H1 (cell line): ENCODE measurements at regions not wholly inside any gene's neighbourhood (a gene's known extent, or its start where the extent isn't known, plus 50 kb on each side); places are given as distances from the start of the nearest gene placed in this dataset.

Source experiments
- CTCF ChIA-PET: fragments of 300-600 bp; sonication (Branson Sonifier 250); formaldehyde crosslinking; loops from one replicate; lab custom pipeline; 2021; ENCODE audit not compliant: partially characterized antibody; lab: Charles Lee
- POLR2A ChIA-PET: fragments of 300-600 bp; sonication (Branson Sonifier 250); formaldehyde crosslinking; loops from one replicate; lab custom pipeline; 2021; ENCODE audit warnings: inconsistent platforms; ENCODE audit not compliant: partially characterized antibody; lab: Charles Lee
- DNase-seq, 2 experiments: peaks; one replicate each; pipeline versions ENCODE4 v3.0.0 to v3.0.0-alpha.2; 2010 to 2022; ENCODE audit warnings: low spot score in 2 of 2, low read depth in 1 of 2, mixed read lengths in 1 of 2
- FAIRE-seq: peaks from 2 replicates; lab custom pipeline; 2011; peaks lifted over from hg19 to GRCh38; lab: Jason Lieb, UNC
- H2AFZ ChIP-seq: 2 replicates; pipeline ENCODE4 v1.8.1; 2012; ENCODE audit warnings: low read length, inconsistent platforms
- H2AK5ac ChIP-seq: 2 replicates; pipeline ENCODE4 v1.6.1; 2013; ENCODE audit warnings: low read depth, low read length
- H2BK120ac ChIP-seq: replicated peaks from 2 replicates; pipeline ENCODE3; 2013; ENCODE audit warnings: low read depth, low read length, inconsistent platforms
- H2BK12ac ChIP-seq: 2 replicates; pipeline ENCODE4 v1.6.1; 2013; ENCODE audit warnings: low read depth, low read length
- H2BK15ac ChIP-seq: 2 replicates; pipeline ENCODE4 v1.6.1; 2013; ENCODE audit warnings: low read length
- H2BK20ac ChIP-seq: 2 replicates; pipeline ENCODE4 v1.6.1; 2013; ENCODE audit warnings: low read length
- H2BK5ac ChIP-seq: 2 replicates; pipeline ENCODE4 v1.6.1; 2013; ENCODE audit warnings: low read depth, low read length
- H3K14ac ChIP-seq: 2 replicates; pipeline ENCODE4 v1.6.1; 2013; ENCODE audit warnings: inconsistent platforms; ENCODE audit not compliant: insufficient read length
- H3K18ac ChIP-seq: 2 replicates; pipeline ENCODE4 v1.6.1; 2013; ENCODE audit warnings: low read length; ENCODE audit errors: extremely low read depth
- H3K23ac ChIP-seq: 2 replicates; pipeline ENCODE4 v1.6.1; 2013; ENCODE audit warnings: inconsistent platforms; ENCODE audit not compliant: insufficient read length
- H3K23me2 ChIP-seq: 2 replicates; pipeline ENCODE4 v1.6.1; 2013; ENCODE audit warnings: low read depth, low read length
- H3K27ac ChIP-seq: 2 replicates; pipeline ENCODE4 v1.6.1; 2011; ENCODE audit warnings: low read depth, low read length, inconsistent platforms
- H3K27me3 ChIP-seq, 4 experiments: replicated peaks in 1 of 4; 1 replicate in 1 of 4; 2 replicates in 3 of 4; pipeline versions ENCODE4 v1.6.1 to v1.8.1; 2011 to 2013; ENCODE audit warnings: low read length in 3 of 4, mild to moderate bottlenecking in 3 of 4, inconsistent platforms in 2 of 4, mixed read lengths in 2 of 4, moderate library complexity in 1 of 4; ENCODE audit not compliant: control insufficient read depth in 3 of 4, insufficient read depth in 3 of 4; ENCODE audit errors: extremely low read depth in 1 of 4
- H3K36me3 ChIP-seq, 4 experiments: 2 replicates each; pipeline versions ENCODE4 v1.6.1 to v1.8.1; 2011 to 2013; ENCODE audit warnings: mild to moderate bottlenecking in 4 of 4, low read length in 3 of 4, moderate library complexity in 2 of 4, control low read depth in 1 of 4, inconsistent platforms in 1 of 4; ENCODE audit not compliant: insufficient read depth in 4 of 4, control insufficient read depth in 2 of 4
- H3K4ac ChIP-seq: replicated peaks from 2 replicates; pipeline ENCODE3; 2013; ENCODE audit warnings: low read length, low read depth, mixed read lengths, inconsistent platforms; ENCODE audit not compliant: insufficient read length
- H3K4me1 ChIP-seq, 4 experiments: replicated peaks in 1 of 4; 1 replicate in 1 of 4; 2 replicates in 3 of 4; pipeline versions ENCODE4 v1.6.1 to v1.8.1; 2011 to 2013; ENCODE audit warnings: low read length in 3 of 4, inconsistent platforms in 2 of 4, mixed read lengths in 1 of 4; ENCODE audit not compliant: insufficient read depth in 4 of 4, control insufficient read depth in 3 of 4
- H3K4me2 ChIP-seq, 2 experiments: 2 replicates each; pipeline versions ENCODE4 v1.6.1 to v1.8.1; 2011 to 2013; ENCODE audit warnings: low read depth in 2 of 2, low read length in 2 of 2, control low read depth in 1 of 2, inconsistent platforms in 1 of 2, mild to moderate bottlenecking in 1 of 2; ENCODE audit not compliant: insufficient read depth in 1 of 2
- H3K4me3 ChIP-seq, 4 experiments: fragments of 200-600, 300-600 bp in 1 of 4; sonication (generic), shearing (Covaris generic), sonication (Bioruptor Twin) in 1 of 4; 2 replicates each; pipeline versions ENCODE4 v1.5.1 to v1.8.1; 2011 to 2016; ENCODE audit warnings: low read length in 4 of 4, low read depth in 3 of 4, control low read depth in 2 of 4, inconsistent platforms in 2 of 4, mild to moderate bottlenecking in 2 of 4, mixed read lengths in 1 of 4, moderate library complexity in 1 of 4; ENCODE audit not compliant: insufficient read depth in 2 of 4; ENCODE audit errors: extremely low read depth in 1 of 4
- H3K56ac ChIP-seq: replicated peaks from 2 replicates; pipeline ENCODE3; 2013; ENCODE audit warnings: low read depth, mild to moderate bottlenecking, mixed read lengths, low read length, inconsistent platforms; ENCODE audit not compliant: insufficient read length
- H3K79me1 ChIP-seq: 2 replicates; pipeline ENCODE4 v1.6.1; 2013; ENCODE audit warnings: low read depth, low read length, control low read depth
- H3K79me2 ChIP-seq, 2 experiments: 2 replicates each; pipeline versions ENCODE4 v1.6.1 to v1.8.1; 2012 to 2013; ENCODE audit warnings: low read length in 2 of 2, mild to moderate bottlenecking in 2 of 2, inconsistent platforms in 1 of 2; ENCODE audit not compliant: insufficient read depth in 2 of 2, control insufficient read depth in 1 of 2
- H3K9ac ChIP-seq, 4 experiments: replicated peaks in 1 of 4; 1 replicate in 1 of 4; 2 replicates in 3 of 4; pipeline versions ENCODE4 v1.6.1 to v1.8.1; 2011 to 2013; ENCODE audit warnings: low read depth in 3 of 4, low read length in 3 of 4, control low read depth in 2 of 4, mild to moderate bottlenecking in 2 of 4, moderate library complexity in 2 of 4, inconsistent platforms in 1 of 4; ENCODE audit errors: extremely low read depth in 1 of 4
- H3K9me3 ChIP-seq, 2 experiments: 2 replicates each; pipeline versions ENCODE4 v1.6.1 to v1.8.1; 2012 to 2013; ENCODE audit warnings: mild to moderate bottlenecking in 2 of 2, moderate library complexity in 2 of 2, control low read depth in 1 of 2, inconsistent platforms in 1 of 2, low read depth in 1 of 2, low read length in 1 of 2, mixed read lengths in 1 of 2; ENCODE audit not compliant: insufficient read depth in 2 of 2
- H4K20me1 ChIP-seq, 2 experiments: replicated peaks in 1 of 2; 2 replicates each; pipeline versions ENCODE3 to v1.8.1; 2011 to 2013; ENCODE audit warnings: inconsistent platforms in 2 of 2, low read length in 2 of 2, mild to moderate bottlenecking in 1 of 2; ENCODE audit not compliant: insufficient read depth in 2 of 2, control insufficient read depth in 1 of 2
- H4K5ac ChIP-seq: 2 replicates; pipeline ENCODE4 v1.6.1; 2013; ENCODE audit warnings: low read length, low read depth, mixed read lengths, inconsistent platforms; ENCODE audit not compliant: insufficient read length
- H4K8ac ChIP-seq: 2 replicates; pipeline ENCODE4 v1.8.0; 2013; ENCODE audit warnings: mild to moderate bottlenecking, moderate library complexity, low read length, inconsistent platforms; ENCODE audit not compliant: insufficient read depth; ENCODE audit errors: extremely low read depth
- H4K91ac ChIP-seq: replicated peaks from 2 replicates; pipeline ENCODE3; 2013; ENCODE audit warnings: low read length, mixed read lengths, inconsistent platforms; ENCODE audit not compliant: insufficient read length
- ASH2L ChIP-seq: fragments of 200-600, 300-600 bp; sonication (generic); IDR thresholded peaks from one replicate; pipeline ENCODE4 v1.7.1; 2017; ENCODE audit warnings: low read length
- BACH1 ChIP-seq: IDR thresholded peaks from 2 replicates; pipeline ENCODE4 v1.6.1; 2012; ENCODE audit warnings: low read length, improper control_type of control experiment
- POLR2A ChIP-seq, 2 experiments: IDR thresholded peaks; 1 replicate in 1 of 2; 2 replicates in 1 of 2; pipeline ENCODE4 v1.6.1; 2011; ENCODE audit warnings: low read depth in 2 of 2, low read length in 2 of 2, mild to moderate bottlenecking in 2 of 2; ENCODE audit errors: control extremely low read depth in 1 of 2
- SP2 ChIP-seq: IDR thresholded peaks from 2 replicates; pipeline ENCODE4 v1.6.1; 2012; ENCODE audit warnings: mild to moderate bottlenecking, low read length, inconsistent platforms
- SP4 ChIP-seq: IDR thresholded peaks from 2 replicates; pipeline ENCODE4 v1.6.1; 2012; ENCODE audit warnings: low read length, inconsistent platforms
- WGBS, 2 experiments: shearing (Covaris generic) in 1 of 2; methylation state at CpG; one replicate each; pipeline versions ENCODE4 v1.1.6 to v1.1.7; 2013 to 2015; ENCODE audit warnings: low lambda C conversion rate in 2 of 2, mixed read lengths in 2 of 2, inconsistent platforms in 1 of 2, low coverage in 1 of 2, missing lambda C conversion rate in 1 of 2; ENCODE audit not compliant: insufficient replicate concordance in 2 of 2, insufficient coverage in 1 of 2, insufficient read length in 1 of 2; ENCODE audit errors: extremely low coverage in 1 of 2, missing lambda C conversion rate in 1 of 2; 5-methylcytosine and 5-hydroxymethylcytosine counted together

GRCh38 chr4:97414161-97414560, 729.1 kb downstream of the STPG2 start:
- Histone ChIP-seq H3K18ac (no peak overlapping the region), H3K9me3 (no peaks in the 10 kb centered on the region), H2AK5ac (no peak overlapping the region), H3K27me3 (no peaks in the 10 kb centered on the region), H2BK20ac (no peak overlapping the region), H3K9ac (no peak overlapping the region), H3K4ac (no peak overlapping the region), H3K4me1 (no peaks in the 10 kb centered on the region), H2BK120ac (no peak overlapping the region), H3K79me2 (no peaks in the 10 kb centered on the region), H3K23me2 (no peaks in the 10 kb centered on the region), H3K4me3 (no peak overlapping the region), H3K56ac (no peak overlapping the region), H3K14ac (no peak overlapping the region), H3K79me1 (no peaks in the 10 kb centered on the region), H4K91ac (no peak overlapping the region), H4K5ac (no peak overlapping the region), H2BK5ac (no peak overlapping the region), H4K8ac (no peak overlapping the region), H4K20me1 (no peaks in the 10 kb centered on the region), H2BK15ac (no peak overlapping the region), H2BK12ac (no peak overlapping the region), H3K27ac (no peak overlapping the region), H2AFZ (no peak overlapping the region), H3K4me2 (no peak overlapping the region), H3K23ac (no peak overlapping the region), H3K36me3 (no peaks in the 10 kb centered on the region)
- CTCF ChIA-PET: no interaction called here
- TF ChIP-seq SP4 (no peak), BACH1 (no peak), ASH2L (no peak), SP2 (no peak), POLR2A (IDR thresholded peaks at IDR 0.05; ENCODE audit: control extremely low read depth in 1 of 2, low read depth in 2 of 2, low read length in 2 of 2) (no peak)
- FAIRE-seq: no peak
- no peak for DNase-seq
- WGBS, 2 experiments: 94% methylated on average over 4 of the region's 4 CpGs; no CpG with 5 or more reads in 1 of the 2 experiments
- POLR2A ChIA-PET: no interaction called here
